Activated CD4-positive, alpha-beta T cell treated with anti-CD3 and anti-CD28 coated beads, Interleukin-2, amount 10 ng/mL, durations not matched to agents 7 days and 5 days (primary cell): ENCODE measurements at regions not wholly inside any gene's neighbourhood (a gene's known extent, or its start where the extent isn't known, plus 50 kb on each side); places are given as distances from the start of the nearest gene placed in this dataset.
"Not testable (repeated sequence)": the region's sequence is repeated elsewhere in the genome, so short reads cannot be mapped to it uniquely, and the experiment has no call there.

Experiments used
- CTCF ChIA-PET: fragments of 350-600 bp; sonication (Branson Sonifier 250); formaldehyde crosslinking; loops from one replicate; lab custom pipeline; 2021; ENCODE audit warnings: antibody characterized with exemption; lab: Charles Lee
- POLR2A ChIA-PET: fragments of 350-600 bp; sonication (Branson Sonifier 250); formaldehyde crosslinking; loops from one replicate; lab custom pipeline; 2021; ENCODE audit warnings: antibody characterized with exemption; lab: Charles Lee
- DNase-seq: peaks from one replicate; pipeline ENCODE4 v3.0.0-alpha.2; 2020
- H3K27ac Mint-ChIP-seq: one replicate; pipeline ENCODE4 v1.8.0; 2021; ENCODE audit warnings: mild to moderate bottlenecking, moderate library complexity, mixed read lengths
- H3K27me3 Mint-ChIP-seq: one replicate; pipeline ENCODE4 v1.8.0; 2021; ENCODE audit warnings: mixed read lengths
- H3K36me3 Mint-ChIP-seq: one replicate; pipeline ENCODE4 v1.8.0; 2021; ENCODE audit warnings: low read depth, mixed read lengths
- H3K4me1 Mint-ChIP-seq: one replicate; pipeline ENCODE4 v1.8.0; 2021; ENCODE audit warnings: mixed read lengths
- H3K4me3 Mint-ChIP-seq: one replicate; pipeline ENCODE4 v1.8.0; 2021; ENCODE audit warnings: mild to moderate bottlenecking, moderate library complexity, mixed read lengths
- H3K9me3 Mint-ChIP-seq: one replicate; pipeline ENCODE4 v1.8.0; 2021; ENCODE audit warnings: mixed read lengths

DNA sequence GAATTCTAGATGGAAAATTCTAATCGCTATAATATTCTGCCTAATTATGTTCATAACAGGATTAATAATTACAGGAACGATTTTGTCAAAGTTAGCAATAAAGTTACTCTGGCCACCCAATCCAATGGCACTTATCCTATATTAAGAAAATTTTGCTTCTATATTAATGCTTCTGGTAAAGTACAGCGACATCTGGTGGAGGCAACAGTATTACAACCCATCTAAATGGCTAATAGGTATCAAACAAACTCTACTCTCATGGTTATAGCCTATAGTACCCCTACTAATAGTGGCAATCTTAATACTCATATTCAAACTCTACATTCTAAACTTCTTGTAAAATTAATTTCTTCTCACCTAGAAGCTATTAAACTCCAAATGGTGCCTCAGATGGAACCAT, 1084.7 kb upstream of the LRRTM1 start:
- no peak overlapping the region for H3K4me3 Mint-ChIP-seq
- H3K27ac Mint-ChIP-seq, result no peak overlapping the region
- no peaks in the 10 kb centered on the region for H3K4me1 Mint-ChIP-seq
- ChIA-PET CTCF (no interaction called here), POLR2A (no interaction called here)
- no peaks in the 10 kb centered on the region for H3K36me3 Mint-ChIP-seq
- H3K9me3 Mint-ChIP-seq, result peaks cover 18% of the 10 kb centered on the region
- no peak for DNase-seq
- no peaks in the 10 kb centered on the region for H3K27me3 Mint-ChIP-seq

DNA sequence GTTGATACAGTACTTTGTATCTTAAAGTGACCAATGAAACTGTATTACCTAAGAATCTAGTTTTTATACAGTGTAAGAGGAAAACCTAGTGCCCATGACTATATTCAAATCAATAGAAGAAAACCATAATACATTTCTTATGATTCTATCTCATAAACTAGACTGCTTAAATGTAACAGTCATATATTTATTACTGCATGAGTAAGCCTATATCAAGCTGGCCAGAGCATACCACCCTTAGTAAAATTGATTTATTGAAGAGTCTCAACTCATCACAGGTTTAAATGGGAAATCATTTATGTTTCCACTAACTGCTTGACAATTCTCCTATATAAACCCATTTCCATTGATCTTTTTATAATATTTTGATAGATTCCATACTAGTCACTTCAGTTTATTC, 1059.2 kb upstream of the LRRTM1 start:
- Mint-ChIP-seq H3K27ac (no peak overlapping the region), H3K4me3 (no peak overlapping the region), H3K36me3 (no peaks in the 10 kb centered on the region), H3K9me3 (peaks cover 10% of the 10 kb centered on the region), H3K27me3 (no peaks in the 10 kb centered on the region), H3K4me1 (no peaks in the 10 kb centered on the region)
- no peak for DNase-seq
- POLR2A ChIA-PET, result no interaction called here
- CTCF ChIA-PET, result no interaction called here

DNA sequence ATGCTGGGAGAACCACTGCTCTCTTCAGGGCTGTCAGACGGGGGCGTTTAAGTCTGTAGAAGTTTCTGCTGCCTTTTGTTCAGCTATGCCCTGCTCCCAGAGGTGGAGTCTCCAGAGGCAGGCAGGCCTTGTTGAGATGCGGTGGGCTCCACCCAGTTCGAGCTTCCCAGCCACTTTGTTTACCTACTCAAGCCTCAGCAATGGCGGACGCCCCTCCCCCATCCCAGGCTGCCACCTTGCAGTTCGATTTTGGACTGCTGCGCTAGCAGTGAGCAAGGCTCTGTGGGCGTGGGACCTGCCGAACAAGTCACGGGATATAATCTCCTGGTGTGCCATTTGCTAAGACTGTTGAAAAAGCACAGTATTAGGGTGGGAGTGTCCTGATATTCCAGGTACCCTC, 1057.9 kb upstream of the LRRTM1 start:
- H3K27ac Mint-ChIP-seq, result not testable (repeated sequence)

DNA sequence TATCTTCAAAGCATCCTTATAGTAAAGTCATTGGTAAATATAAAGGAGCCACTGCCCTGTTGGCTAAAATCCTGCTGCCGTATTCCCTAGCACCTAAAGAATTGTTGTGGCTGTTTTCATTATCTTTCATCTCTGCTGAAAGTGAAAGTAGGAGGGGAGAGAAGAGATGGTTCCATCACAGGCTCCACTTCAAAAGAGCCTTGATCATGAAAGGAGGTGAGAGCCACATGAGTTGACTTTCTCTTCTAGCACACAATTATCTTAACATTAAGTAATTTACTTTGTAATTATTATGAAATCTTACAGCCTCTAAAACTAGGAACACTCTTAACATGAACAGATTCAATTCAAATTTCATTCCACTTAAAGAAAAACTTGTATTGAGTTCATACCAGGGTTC, 1050.9 kb upstream of the LRRTM1 start:
- H3K36me3 Mint-ChIP-seq, result no peaks in the 10 kb centered on the region

More for the DNA sequence above, 1057.9 kb upstream of the LRRTM1 start:
- H3K4me1 Mint-ChIP-seq, POLR2A ChIA-PET, DNase-seq, H3K4me3 Mint-ChIP-seq, CTCF ChIA-PET, H3K27me3 Mint-ChIP-seq, H3K9me3 Mint-ChIP-seq, H3K36me3 Mint-ChIP-seq: not testable (repeated sequence)

GRCh38 chr2:81334046-81334445, 1029.5 kb upstream of the LRRTM1 start:
- H3K4me1 Mint-ChIP-seq, result no peaks in the 10 kb centered on the region
- no peaks in the 10 kb centered on the region for H3K9me3 Mint-ChIP-seq
- H3K4me3 Mint-ChIP-seq, result no peak overlapping the region
- H3K27ac Mint-ChIP-seq, result no peak overlapping the region
- H3K36me3 Mint-ChIP-seq, result no peaks in the 10 kb centered on the region
- H3K27me3 Mint-ChIP-seq, result no peaks in the 10 kb centered on the region
- ChIA-PET CTCF (interaction anchor here (0.7 kb wide), 1 partner anchor 84 kb away, joined by 3 read pairs; no protein-coding TSS in a partner anchor), POLR2A (no interaction called here)
- DNase-seq, result no peak

More for the DNA sequence above, 1050.9 kb upstream of the LRRTM1 start:
- Mint-ChIP-seq H3K4me1 (no peaks in the 10 kb centered on the region), H3K4me3 (no peak overlapping the region), H3K27me3 (no peaks in the 10 kb centered on the region), H3K27ac (no peak overlapping the region), H3K9me3 (peaks cover 7% of the 10 kb centered on the region)
- no peak for DNase-seq
- ChIA-PET POLR2A (no interaction called here), CTCF (no interaction called here)

- Mint-ChIP-seq H3K27me3 (no peaks in the 10 kb centered on the region), H3K4me3 (no peak overlapping the region), H3K27ac (no peak overlapping the region), H3K9me3 (peaks cover under 1% of the 10 kb centered on the region), H3K36me3 (no peaks in the 10 kb centered on the region), H3K4me1 (no peaks in the 10 kb centered on the region)
- POLR2A ChIA-PET, result no interaction called here
- CTCF ChIA-PET, result no interaction called here
- no peak for DNase-seq
Measured at GRCh38 chr2:81328968-81329367, 1024.4 kb upstream of the LRRTM1 start.

DNA sequence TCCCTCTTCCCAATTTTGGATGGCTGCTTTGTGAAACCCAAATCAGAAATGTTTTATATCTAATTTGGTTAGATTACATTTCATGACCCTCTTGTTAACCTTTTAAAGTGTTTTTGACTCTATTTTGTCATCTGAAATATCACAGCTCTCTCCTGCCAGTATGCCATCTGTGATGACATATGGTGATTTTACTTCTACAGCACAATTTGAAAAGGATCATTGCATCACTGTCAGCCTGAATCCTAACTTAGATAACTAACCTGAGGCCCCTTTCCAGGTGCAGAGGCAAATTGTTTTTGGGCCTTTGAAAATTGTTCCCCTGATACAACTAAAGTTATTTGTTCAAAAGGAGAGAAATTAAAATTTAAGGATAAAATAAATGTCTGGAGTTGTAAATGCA, 1023.4 kb upstream of the LRRTM1 start:
- DNase-seq, result no peak
- Mint-ChIP-seq H3K4me3 (no peak overlapping the region), H3K9me3 (peaks cover 6% of the 10 kb centered on the region), H3K4me1 (no peaks in the 10 kb centered on the region), H3K27ac (no peak overlapping the region), H3K36me3 (no peaks in the 10 kb centered on the region), H3K27me3 (no peaks in the 10 kb centered on the region)
- ChIA-PET POLR2A (no interaction called here), CTCF (no interaction called here)

GRCh38 chr2:81324046-81324445, 1019.5 kb upstream of the LRRTM1 start:
- ChIA-PET CTCF (interaction anchor here (1.3 kb wide), 1 partner anchor 16 kb away, joined by 3 read pairs; no protein-coding TSS in a partner anchor), POLR2A (no interaction called here)
- no peak overlapping the region for H3K27ac Mint-ChIP-seq
- no peaks in the 10 kb centered on the region for H3K27me3 Mint-ChIP-seq
- no peaks in the 10 kb centered on the region for H3K36me3 Mint-ChIP-seq
- H3K4me3 Mint-ChIP-seq, result no peak overlapping the region
- H3K9me3 Mint-ChIP-seq, result peaks cover 6% of the 10 kb centered on the region
- no peaks in the 10 kb centered on the region for H3K4me1 Mint-ChIP-seq
- DNase-seq, result no peak

- ChIA-PET CTCF (no interaction called here), POLR2A (no interaction called here)
- H3K27ac Mint-ChIP-seq, result no peak overlapping the region
- no peak overlapping the region for H3K4me3 Mint-ChIP-seq
- no peaks in the 10 kb centered on the region for H3K27me3 Mint-ChIP-seq
- H3K4me1 Mint-ChIP-seq, result no peaks in the 10 kb centered on the region
- DNase-seq, result no peak
- no peaks in the 10 kb centered on the region for H3K36me3 Mint-ChIP-seq
- peaks cover 16% of the 10 kb centered on the region for H3K9me3 Mint-ChIP-seq
Measured at GRCh38 chr2:81304154-81304830, 999.7 kb upstream of the LRRTM1 start.

GRCh38 chr2:81303321-81303720, 998.8 kb upstream of the LRRTM1 start:
- Mint-ChIP-seq H3K4me3 (no peak overlapping the region), H3K9me3 (peaks cover 16% of the 10 kb centered on the region), H3K27me3 (no peaks in the 10 kb centered on the region), H3K36me3 (no peaks in the 10 kb centered on the region), H3K27ac (no peak overlapping the region), H3K4me1 (no peaks in the 10 kb centered on the region)
- ChIA-PET CTCF (no interaction called here), POLR2A (no interaction called here)
- DNase-seq, result no peak

DNA sequence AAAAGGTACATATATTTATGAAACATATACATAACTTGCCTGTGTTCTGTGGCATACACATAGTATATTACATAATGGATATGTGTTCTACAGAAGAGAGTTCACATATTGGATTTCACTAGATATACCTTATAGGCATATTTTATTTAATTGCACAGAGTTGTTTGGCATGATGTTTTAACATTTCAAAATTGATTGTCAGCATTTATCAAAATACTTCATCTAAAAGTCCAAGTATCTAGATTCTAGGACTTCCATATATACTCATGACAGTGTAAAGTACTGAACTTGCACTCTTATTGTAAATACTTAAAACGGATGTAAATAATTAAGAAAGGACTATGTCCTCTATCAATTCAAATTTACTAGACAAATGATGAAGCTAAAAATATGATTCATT, 995.3 kb upstream of the LRRTM1 start:
- ChIA-PET POLR2A (no interaction called here), CTCF (no interaction called here)
- Mint-ChIP-seq H3K4me1 (no peaks in the 10 kb centered on the region), H3K36me3 (no peaks in the 10 kb centered on the region), H3K27me3 (no peaks in the 10 kb centered on the region), H3K4me3 (no peak overlapping the region), H3K9me3 (peaks cover 14% of the 10 kb centered on the region), H3K27ac (no peak overlapping the region)
- DNase-seq, result no peak

DNA sequence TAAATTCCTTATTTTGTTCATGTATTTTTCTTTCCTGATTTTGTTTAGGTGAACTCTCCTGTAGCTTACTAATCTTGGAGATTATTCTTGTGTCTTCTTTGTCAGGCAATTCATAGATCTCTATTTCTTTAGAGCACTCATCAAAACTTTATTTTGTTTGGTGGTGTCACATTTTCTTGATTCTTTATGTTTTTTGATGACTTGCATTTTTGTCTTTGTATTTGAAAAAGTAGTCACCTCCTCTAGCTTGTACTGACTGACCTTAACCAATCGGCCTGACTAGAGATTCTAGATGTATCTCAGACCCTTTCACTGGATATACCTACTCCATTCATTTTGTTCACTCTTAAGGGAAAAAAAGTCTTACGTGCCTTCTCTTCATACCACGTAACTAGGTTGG, 986.3 kb upstream of the LRRTM1 start:
- no peak overlapping the region for H3K27ac Mint-ChIP-seq
- H3K9me3 Mint-ChIP-seq, result peaks cover 4% of the 10 kb centered on the region
- ChIA-PET CTCF (no interaction called here), POLR2A (no interaction called here)
- H3K27me3 Mint-ChIP-seq, result no peaks in the 10 kb centered on the region
- no peak overlapping the region for H3K4me3 Mint-ChIP-seq
- H3K36me3 Mint-ChIP-seq, result no peaks in the 10 kb centered on the region
- no peak for DNase-seq
- H3K4me1 Mint-ChIP-seq, result no peaks in the 10 kb centered on the region

DNA sequence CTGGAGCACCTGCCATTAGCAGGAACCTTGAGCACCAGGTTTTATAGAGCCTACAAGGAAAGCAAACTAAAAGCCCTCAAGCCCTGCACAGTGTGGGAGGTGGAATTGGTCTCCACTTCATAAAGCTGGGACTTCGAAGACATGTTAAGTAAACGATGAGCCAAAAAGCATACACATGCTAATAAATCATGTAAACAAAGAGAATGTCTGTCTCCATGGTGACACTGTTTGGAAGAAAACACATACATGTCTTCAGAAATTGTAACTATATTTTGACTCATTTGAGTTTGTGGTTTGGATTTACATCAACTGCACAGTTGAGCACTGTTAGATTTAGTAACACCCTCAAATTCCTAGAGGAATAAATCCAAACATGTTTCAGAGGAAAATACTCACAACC, 978.5 kb upstream of the LRRTM1 start:
- no peaks in the 10 kb centered on the region for H3K4me1 Mint-ChIP-seq
- no peak overlapping the region for H3K27ac Mint-ChIP-seq
- ChIA-PET CTCF (no interaction called here), POLR2A (no interaction called here)
- no peaks in the 10 kb centered on the region for H3K36me3 Mint-ChIP-seq
- H3K9me3 Mint-ChIP-seq, result peaks cover 5% of the 10 kb centered on the region
- H3K4me3 Mint-ChIP-seq, result no peak overlapping the region
- no peaks in the 10 kb centered on the region for H3K27me3 Mint-ChIP-seq
- DNase-seq, result no peak

DNA sequence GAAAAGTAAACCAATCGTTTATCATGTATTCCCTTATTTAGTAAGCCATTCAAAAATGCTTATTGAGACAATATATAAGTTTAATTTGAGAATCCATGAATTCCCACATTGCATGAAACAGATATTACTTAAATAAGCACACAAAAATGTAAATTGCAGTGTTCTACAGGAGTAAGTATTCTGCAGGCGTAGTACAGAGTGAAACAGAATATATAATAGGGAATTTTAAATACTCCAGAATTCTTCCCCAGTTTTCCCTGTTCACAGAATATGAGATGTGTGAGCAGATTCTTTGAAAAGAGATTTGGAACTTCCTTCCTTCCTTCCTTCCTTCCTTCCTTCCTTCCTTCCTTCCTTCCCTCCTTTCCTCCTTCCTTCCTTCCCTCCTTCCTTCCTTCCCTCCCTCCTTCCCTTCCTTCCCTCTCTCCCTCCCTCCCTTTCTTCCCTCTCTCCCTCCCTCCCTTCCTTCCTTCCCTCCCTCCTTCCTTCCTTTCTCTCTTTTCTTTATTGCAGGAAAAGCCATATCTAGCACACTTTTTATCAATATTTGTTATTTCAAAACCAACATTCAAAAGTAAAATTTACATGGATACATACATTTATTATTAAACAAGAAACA, 977.7 kb upstream of the LRRTM1 start:
- no peak overlapping the region for H3K4me3 Mint-ChIP-seq
- ChIA-PET POLR2A (no interaction called here), CTCF (no interaction called here)

More for the DNA sequence above, 977.7 kb upstream of the LRRTM1 start:
- Mint-ChIP-seq H3K4me1 (no peaks in the 10 kb centered on the region), H3K9me3 (peaks cover 5% of the 10 kb centered on the region), H3K27ac (no peak overlapping the region), H3K36me3 (no peaks in the 10 kb centered on the region), H3K27me3 (no peaks in the 10 kb centered on the region)
- DNase-seq, result no peak
